ENCODE measurements at regions not wholly inside any gene's neighbourhood (a gene's known extent, or its start where the extent isn't known, plus 50 kb on each side); places are given as distances from the start of the nearest gene placed in this dataset.

- H3K4me1 ChIP-seq (ENCODE audit: control insufficient read depth, insufficient read depth, low read length) = no peaks in the 10 kb centered on the region
- DNase-seq (ENCODE audit: low read depth in 4 of 6, low spot score in 6 of 6) = no peak
- H3K9me3 ChIP-seq (ENCODE audit: control insufficient read depth, insufficient read depth, low read length) = peaks cover 2% of the 10 kb centered on the region
- no peaks in the 10 kb centered on the region for H3K27me3 ChIP-seq (ENCODE audit: control insufficient read depth, insufficient read depth, low read length)
- WGBS (ENCODE audit: insufficient coverage) = no CpG with 5 or more reads among the region's 5 CpGs
- H3K4me3 ChIP-seq (ENCODE audit: low read depth, low read length) = no peak overlapping the region
- no peak overlapping the region for H3K27ac ChIP-seq (ENCODE audit: low read depth, low read length)
- H3K36me3 ChIP-seq (ENCODE audit: control insufficient read depth, insufficient read depth, low read length) = no peaks in the 10 kb centered on the region
Observed at GRCh38 chr3:83251490-83251889, 1490.0 kb upstream of the GBE1 start.

- Histone ChIP-seq H3K27ac (ENCODE audit: low read depth, low read length) (no peak overlapping the region), H3K27me3 (ENCODE audit: control insufficient read depth, insufficient read depth, low read length) (no peaks in the 10 kb centered on the region), H3K4me1 (ENCODE audit: control insufficient read depth, insufficient read depth, low read length) (no peaks in the 10 kb centered on the region), H3K4me3 (ENCODE audit: low read depth, low read length) (no peak overlapping the region), H3K36me3 (ENCODE audit: control insufficient read depth, insufficient read depth, low read length) (no peaks in the 10 kb centered on the region), H3K9me3 (ENCODE audit: control insufficient read depth, insufficient read depth, low read length) (peaks cover 2% of the 10 kb centered on the region)
- DNase-seq (ENCODE audit: low read depth in 4 of 6, low spot score in 6 of 6) = no peak
- no CpG with 5 or more reads among the region's 1 CpG for whole genome bisulfite sequencing (ENCODE audit: insufficient coverage)
Observed at GRCh38 chr3:83250613-83251012, 1489.2 kb upstream of the GBE1 start.

- Histone ChIP-seq H3K27me3 (ENCODE audit: control insufficient read depth, insufficient read depth, low read length) (no peaks in the 10 kb centered on the region), H3K27ac (ENCODE audit: low read depth, low read length) (no peak overlapping the region), H3K9me3 (ENCODE audit: control insufficient read depth, insufficient read depth, low read length) (peaks cover 2% of the 10 kb centered on the region), H3K4me1 (ENCODE audit: control insufficient read depth, insufficient read depth, low read length) (no peaks in the 10 kb centered on the region), H3K4me3 (ENCODE audit: low read depth, low read length) (no peak overlapping the region), H3K36me3 (ENCODE audit: control insufficient read depth, insufficient read depth, low read length) (no peaks in the 10 kb centered on the region)
- DNase-seq (ENCODE audit: low read depth in 4 of 6, low spot score in 6 of 6) = no peak
- WGBS (ENCODE audit: insufficient coverage) = 83% methylated on average over 1 of the region's 3 CpGs
Observed at GRCh38 chr3:83248454-83248853, 1487.0 kb upstream of the GBE1 start.

- Histone ChIP-seq H3K36me3 (ENCODE audit: control insufficient read depth, insufficient read depth, low read length) (no peaks in the 10 kb centered on the region), H3K9me3 (ENCODE audit: control insufficient read depth, insufficient read depth, low read length) (no peaks in the 10 kb centered on the region), H3K27ac (ENCODE audit: low read depth, low read length) (no peak overlapping the region), H3K4me1 (ENCODE audit: control insufficient read depth, insufficient read depth, low read length) (no peaks in the 10 kb centered on the region), H3K4me3 (ENCODE audit: low read depth, low read length) (no peak overlapping the region), H3K27me3 (ENCODE audit: control insufficient read depth, insufficient read depth, low read length) (no peaks in the 10 kb centered on the region)
- DNase-seq (ENCODE audit: low read depth in 4 of 6, low spot score in 6 of 6) = no peak
- 80% methylated on average over 1 of the region's 4 CpGs for WGBS (ENCODE audit: insufficient coverage)
Observed at GRCh38 chr3:83235180-83235814, 1473.9 kb upstream of the GBE1 start.

GRCh38 chr3:83233715-83234114, 1472.3 kb upstream of the GBE1 start:
- Histone ChIP-seq H3K27ac (ENCODE audit: low read depth, low read length) (no peak overlapping the region), H3K27me3 (ENCODE audit: control insufficient read depth, insufficient read depth, low read length) (no peaks in the 10 kb centered on the region), H3K4me1 (ENCODE audit: control insufficient read depth, insufficient read depth, low read length) (no peaks in the 10 kb centered on the region), H3K4me3 (ENCODE audit: low read depth, low read length) (no peak overlapping the region), H3K36me3 (ENCODE audit: control insufficient read depth, insufficient read depth, low read length) (no peaks in the 10 kb centered on the region), H3K9me3 (ENCODE audit: control insufficient read depth, insufficient read depth, low read length) (no peaks in the 10 kb centered on the region)
- DNase-seq (ENCODE audit: low read depth in 4 of 6, low spot score in 6 of 6) = no peak
- no CpG with 5 or more reads among the region's 6 CpGs for WGBS (ENCODE audit: insufficient coverage)

- Histone ChIP-seq H3K27ac (ENCODE audit: low read depth, low read length) (no peak overlapping the region), H3K36me3 (ENCODE audit: control insufficient read depth, insufficient read depth, low read length) (no peaks in the 10 kb centered on the region), H3K27me3 (ENCODE audit: control insufficient read depth, insufficient read depth, low read length) (no peaks in the 10 kb centered on the region), H3K4me1 (ENCODE audit: control insufficient read depth, insufficient read depth, low read length) (no peaks in the 10 kb centered on the region), H3K9me3 (ENCODE audit: control insufficient read depth, insufficient read depth, low read length) (no peaks in the 10 kb centered on the region), H3K4me3 (ENCODE audit: low read depth, low read length) (no peak overlapping the region)
- 100% methylated on average over 1 of the region's 3 CpGs for WGBS (ENCODE audit: insufficient coverage)
- no peak for DNase-seq (ENCODE audit: low read depth in 4 of 6, low spot score in 6 of 6)
Observed at GRCh38 chr3:83230841-83231240, 1469.4 kb upstream of the GBE1 start.

GRCh38 chr3:83230376-83230775, 1468.9 kb upstream of the GBE1 start:
- WGBS (ENCODE audit: insufficient coverage) = no CpG with 5 or more reads among the region's 1 CpG
- H3K4me1 ChIP-seq (ENCODE audit: control insufficient read depth, insufficient read depth, low read length) = no peaks in the 10 kb centered on the region
- peak in 1 of 6 donors; percentile 59 for DNase-seq (ENCODE audit: low read depth in 4 of 6, low spot score in 6 of 6)
- no peaks in the 10 kb centered on the region for H3K9me3 ChIP-seq (ENCODE audit: control insufficient read depth, insufficient read depth, low read length)
- no peak overlapping the region for H3K27ac ChIP-seq (ENCODE audit: low read depth, low read length)
- H3K27me3 ChIP-seq (ENCODE audit: control insufficient read depth, insufficient read depth, low read length) = no peaks in the 10 kb centered on the region
- H3K36me3 ChIP-seq (ENCODE audit: control insufficient read depth, insufficient read depth, low read length) = no peaks in the 10 kb centered on the region
- no peak overlapping the region for H3K4me3 ChIP-seq (ENCODE audit: low read depth, low read length)

GRCh38 chr3:83226751-83227150, 1465.3 kb upstream of the GBE1 start:
- H3K4me1 ChIP-seq (ENCODE audit: control insufficient read depth, insufficient read depth, low read length) = no peaks in the 10 kb centered on the region
- no peak for DNase-seq (ENCODE audit: low read depth in 4 of 6, low spot score in 6 of 6)
- H3K36me3 ChIP-seq (ENCODE audit: control insufficient read depth, insufficient read depth, low read length) = no peaks in the 10 kb centered on the region
- no peak overlapping the region for H3K4me3 ChIP-seq (ENCODE audit: low read depth, low read length)
- no peak overlapping the region for H3K27ac ChIP-seq (ENCODE audit: low read depth, low read length)
- WGBS (ENCODE audit: insufficient coverage) = no CpG with 5 or more reads among the region's 3 CpGs
- H3K9me3 ChIP-seq (ENCODE audit: control insufficient read depth, insufficient read depth, low read length) = no peaks in the 10 kb centered on the region
- no peaks in the 10 kb centered on the region for H3K27me3 ChIP-seq (ENCODE audit: control insufficient read depth, insufficient read depth, low read length)

- DNase-seq (ENCODE audit: low read depth in 4 of 6, low spot score in 6 of 6) = no peak
- no CpG with 5 or more reads among the region's 5 CpGs for WGBS (ENCODE audit: insufficient coverage)
- no peak overlapping the region for H3K27ac ChIP-seq (ENCODE audit: low read depth, low read length)
Observed at GRCh38 chr3:83224101-83224868, 1462.8 kb upstream of the GBE1 start.

More at GRCh38 chr3:83224101-83224868, 1462.8 kb upstream of the GBE1 start:
- no peaks in the 10 kb centered on the region for H3K9me3 ChIP-seq (ENCODE audit: control insufficient read depth, insufficient read depth, low read length)
- no peaks in the 10 kb centered on the region for H3K27me3 ChIP-seq (ENCODE audit: control insufficient read depth, insufficient read depth, low read length)
- no peaks in the 10 kb centered on the region for H3K4me1 ChIP-seq (ENCODE audit: control insufficient read depth, insufficient read depth, low read length)
- no peaks in the 10 kb centered on the region for H3K36me3 ChIP-seq (ENCODE audit: control insufficient read depth, insufficient read depth, low read length)
- no peak overlapping the region for H3K4me3 ChIP-seq (ENCODE audit: low read depth, low read length)
